ENCODE measurements at regions not wholly inside any gene's neighbourhood (a gene's known extent, or its start where the extent isn't known, plus 50 kb on each side); places are given as distances from the start of the nearest gene placed in this dataset.

DNA sequence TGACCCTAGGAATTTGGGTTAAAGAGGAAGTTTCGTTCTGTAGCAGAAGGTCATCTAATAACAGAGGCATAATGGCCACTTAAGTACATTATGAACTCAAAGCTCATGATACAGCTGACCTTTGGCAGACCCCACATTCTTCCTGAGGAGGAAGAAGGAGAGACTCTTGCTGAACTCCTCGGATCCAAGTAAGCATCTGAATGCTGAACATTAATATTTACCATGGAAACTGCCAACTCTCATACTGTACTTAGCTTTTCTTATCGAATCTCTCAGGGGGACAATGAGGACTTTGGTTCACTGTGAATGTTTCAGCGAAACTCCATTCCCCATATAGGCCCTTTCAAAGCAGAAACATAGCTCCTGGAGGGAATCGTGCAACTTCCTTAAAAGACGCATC is 781.4 kb upstream of the GYPC start:
- no peaks in the 10 kb centered on the region for H3K27me3 ChIP-seq (ENCODE audit: control insufficient read depth, insufficient read depth, low read length)
- H3K36me3 ChIP-seq (ENCODE audit: control insufficient read depth, insufficient read depth, low read length): no peaks in the 10 kb centered on the region
- no peak overlapping the region for H3K27ac ChIP-seq (ENCODE audit: insufficient read depth, low read length)
- no peaks in the 10 kb centered on the region for H4K20me1 ChIP-seq (ENCODE audit: control insufficient read depth, extremely low read depth, insufficient read depth, low read length)
- no peaks in the 10 kb centered on the region for H3K4me1 ChIP-seq (ENCODE audit: control insufficient read depth, extremely low read depth, insufficient read depth, low read length)
- no peak overlapping the region for H3K4me3 ChIP-seq (replicated peaks in 1 of 4; ENCODE audit: control extremely low read depth in 1 of 4, insufficient read depth in 1 of 4, low read depth in 3 of 4, low read length in 4 of 4)
- TF ChIP-seq, protein P1, sequence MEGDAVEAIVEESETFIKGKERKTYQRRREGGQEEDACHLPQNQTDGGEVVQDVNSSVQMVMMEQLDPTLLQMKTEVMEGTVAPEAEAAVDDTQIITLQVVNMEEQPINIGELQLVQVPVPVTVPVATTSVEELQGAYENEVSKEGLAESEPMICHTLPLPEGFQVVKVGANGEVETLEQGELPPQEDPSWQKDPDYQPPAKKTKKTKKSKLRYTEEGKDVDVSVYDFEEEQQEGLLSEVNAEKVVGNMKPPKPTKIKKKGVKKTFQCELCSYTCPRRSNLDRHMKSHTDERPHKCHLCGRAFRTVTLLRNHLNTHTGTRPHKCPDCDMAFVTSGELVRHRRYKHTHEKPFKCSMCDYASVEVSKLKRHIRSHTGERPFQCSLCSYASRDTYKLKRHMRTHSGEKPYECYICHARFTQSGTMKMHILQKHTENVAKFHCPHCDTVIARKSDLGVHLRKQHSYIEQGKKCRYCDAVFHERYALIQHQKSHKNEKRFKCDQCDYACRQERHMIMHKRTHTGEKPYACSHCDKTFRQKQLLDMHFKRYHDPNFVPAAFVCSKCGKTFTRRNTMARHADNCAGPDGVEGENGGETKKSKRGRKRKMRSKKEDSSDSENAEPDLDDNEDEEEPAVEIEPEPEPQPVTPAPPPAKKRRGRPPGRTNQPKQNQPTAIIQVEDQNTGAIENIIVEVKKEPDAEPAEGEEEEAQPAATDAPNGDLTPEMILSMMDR (conservative IDR thresholded peaks at IDR 0.05 in 1 of 2, IDR thresholded peaks at IDR 0.05 in 1 of 2; ENCODE audit: low read depth in 1 of 2, low read length in 2 of 2): no peak
- no peak for TF ChIP-seq EZH2 (IDR thresholded peaks at IDR 0.05; ENCODE audit: low read length, missing control alignments)
- H3K9me3 ChIP-seq (ENCODE audit: control insufficient read depth, insufficient read depth, low read depth, low read length): no peaks in the 10 kb centered on the region
- DNase-seq (ENCODE audit: low read depth in 2 of 2): no peak
- H2AFZ ChIP-seq (ENCODE audit: low read length): no peak overlapping the region
- H3K4me2 ChIP-seq (ENCODE audit: extremely low read depth, insufficient read depth, low read length): no peak overlapping the region
- no peak overlapping the region for H3K9ac ChIP-seq (ENCODE audit: insufficient read depth, low read length)
- no peaks in the 10 kb centered on the region for H3K79me2 ChIP-seq (ENCODE audit: control insufficient read depth, insufficient read depth, low read length)

DNA sequence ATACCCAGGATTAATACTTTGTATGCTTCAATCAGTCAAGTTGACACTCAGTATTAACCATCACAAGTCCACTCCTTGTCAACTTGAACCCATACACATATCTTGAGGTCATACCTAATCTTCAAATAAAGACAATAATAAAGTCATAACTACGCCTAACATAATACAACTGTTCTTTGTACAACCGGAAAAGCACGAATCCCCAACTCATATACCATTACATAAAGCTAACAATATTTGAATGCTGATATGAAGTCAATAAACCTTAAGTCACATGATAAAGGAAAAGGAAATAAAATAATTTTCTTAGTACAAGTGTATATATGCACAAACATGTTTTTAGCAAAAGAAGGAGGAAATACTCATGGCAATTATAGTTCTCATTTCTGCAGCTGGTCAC is 770.6 kb upstream of the GYPC start:
- DNase-seq (ENCODE audit: low read depth in 2 of 2): no peak
- no peaks in the 10 kb centered on the region for H3K9me3 ChIP-seq (ENCODE audit: control insufficient read depth, insufficient read depth, low read depth, low read length)
- no peak for TF ChIP-seq EZH2 (IDR thresholded peaks at IDR 0.05; ENCODE audit: low read length, missing control alignments)
- TF ChIP-seq, protein P1 (conservative IDR thresholded peaks at IDR 0.05 in 1 of 2, IDR thresholded peaks at IDR 0.05 in 1 of 2; ENCODE audit: low read depth in 1 of 2, low read length in 2 of 2): no peak
- H4K20me1 ChIP-seq (ENCODE audit: control insufficient read depth, extremely low read depth, insufficient read depth, low read length): no peaks in the 10 kb centered on the region
- no peak overlapping the region for H2AFZ ChIP-seq (ENCODE audit: low read length)
- no peak overlapping the region for H3K9ac ChIP-seq (ENCODE audit: insufficient read depth, low read length)
- H3K27me3 ChIP-seq (ENCODE audit: control insufficient read depth, insufficient read depth, low read length): no peaks in the 10 kb centered on the region
- no peak overlapping the region for H3K4me2 ChIP-seq (ENCODE audit: extremely low read depth, insufficient read depth, low read length)
- H3K4me3 ChIP-seq (replicated peaks in 1 of 4; ENCODE audit: control extremely low read depth in 1 of 4, insufficient read depth in 1 of 4, low read depth in 3 of 4, low read length in 4 of 4): no peak overlapping the region
- H3K4me1 ChIP-seq (ENCODE audit: control insufficient read depth, extremely low read depth, insufficient read depth, low read length): no peaks in the 10 kb centered on the region
- no peaks in the 10 kb centered on the region for H3K79me2 ChIP-seq (ENCODE audit: control insufficient read depth, insufficient read depth, low read length)
- H3K36me3 ChIP-seq (ENCODE audit: control insufficient read depth, insufficient read depth, low read length): no peaks in the 10 kb centered on the region
- H3K27ac ChIP-seq (ENCODE audit: insufficient read depth, low read length): no peak overlapping the region

DNA sequence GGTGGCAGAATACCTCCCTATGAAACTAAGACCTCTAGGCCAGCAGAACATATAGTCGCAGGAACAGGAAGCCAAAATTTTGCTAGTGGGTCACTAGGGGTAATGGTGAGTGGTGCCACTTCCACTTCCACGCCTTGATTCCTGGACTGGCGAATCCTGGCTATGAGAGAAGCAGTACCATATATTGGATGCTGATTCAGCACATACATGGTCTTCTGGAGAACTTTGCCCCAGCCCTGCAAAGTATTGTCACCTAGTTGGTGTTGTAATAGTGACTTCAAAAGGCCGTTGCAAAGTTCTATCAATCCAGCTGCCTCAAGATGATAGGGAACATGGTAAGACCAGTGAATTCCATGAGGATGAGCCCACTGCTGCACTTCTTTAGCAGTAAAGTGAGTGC is 769.8 kb upstream of the GYPC start:
- Histone ChIP-seq H4K20me1 (ENCODE audit: control insufficient read depth, extremely low read depth, insufficient read depth, low read length) (no peaks in the 10 kb centered on the region), H3K4me2 (ENCODE audit: extremely low read depth, insufficient read depth, low read length) (no peak overlapping the region), H2AFZ (ENCODE audit: low read length) (no peak overlapping the region), H3K79me2 (ENCODE audit: control insufficient read depth, insufficient read depth, low read length) (no peaks in the 10 kb centered on the region), H3K27me3 (ENCODE audit: control insufficient read depth, insufficient read depth, low read length) (no peaks in the 10 kb centered on the region), H3K4me3 (replicated peaks in 1 of 4; ENCODE audit: control extremely low read depth in 1 of 4, insufficient read depth in 1 of 4, low read depth in 3 of 4, low read length in 4 of 4) (no peak overlapping the region), H3K36me3 (ENCODE audit: control insufficient read depth, insufficient read depth, low read length) (no peaks in the 10 kb centered on the region), H3K9me3 (ENCODE audit: control insufficient read depth, insufficient read depth, low read depth, low read length) (no peaks in the 10 kb centered on the region), H3K4me1 (ENCODE audit: control insufficient read depth, extremely low read depth, insufficient read depth, low read length) (no peaks in the 10 kb centered on the region), H3K9ac (ENCODE audit: insufficient read depth, low read length) (no peak overlapping the region), H3K27ac (ENCODE audit: insufficient read depth, low read length) (no peak overlapping the region)
- DNase-seq (ENCODE audit: low read depth in 2 of 2): no peak
- TF ChIP-seq, protein P1 (conservative IDR thresholded peaks at IDR 0.05 in 1 of 2, IDR thresholded peaks at IDR 0.05 in 1 of 2; ENCODE audit: low read depth in 1 of 2, low read length in 2 of 2): no peak
- TF ChIP-seq EZH2 (IDR thresholded peaks at IDR 0.05; ENCODE audit: low read length, missing control alignments): no peak

All from fibroblast of lung (primary cell).